Neural cell (in vitro differentiated cells): ENCODE measurements at regions not wholly inside any gene's neighbourhood (a gene's known extent, or its start where the extent isn't known, plus 50 kb on each side); places are given as distances from the start of the nearest gene placed in this dataset.

Source experiments
- H2AFZ ChIP-seq: fragments of 200-600, 300-800 bp; sonication (generic), shearing (Covaris generic); 2 replicates; pipeline ENCODE4 v1.6.0; 2014; ENCODE audit warnings: low read depth, mild to moderate bottlenecking, antibody characterized with exemption, low read length, moderate library complexity
- H3F3A ChIP-seq: fragments of 200-600 bp; shearing (Covaris generic); 2 replicates; pipeline ENCODE4 v1.6.1; 2016; ENCODE audit warnings: mild to moderate bottlenecking, moderate library complexity, mixed read lengths, antibody characterized with exemption, low read length; ENCODE audit not compliant: insufficient read depth, poor library complexity, severe bottlenecking
- H3K27ac ChIP-seq: fragments of 200-600, 300-800 bp; sonication (generic), shearing (Covaris generic); 2 replicates; pipeline ENCODE4 v1.5.1; 2014; ENCODE audit warnings: mild to moderate bottlenecking, low read length, moderate library complexity
- H3K27me3 ChIP-seq: fragments of 300-800, 200-600 bp; sonication (generic), shearing (Covaris generic); 2 replicates; pipeline ENCODE4 v1.6.0; 2014; ENCODE audit warnings: mild to moderate bottlenecking, low read depth, low read length, moderate library complexity; ENCODE audit not compliant: insufficient read depth
- H3K36me3 ChIP-seq: fragments of 300-800, 200-600 bp; sonication (generic), shearing (Covaris generic); 2 replicates; pipeline ENCODE4 v1.5.1; 2014; ENCODE audit warnings: mild to moderate bottlenecking, antibody characterized with exemption, low read length, moderate library complexity; ENCODE audit not compliant: insufficient read depth
- H3K4me2 ChIP-seq: fragments of 300-800, 200-600 bp; sonication (generic), shearing (Covaris generic); 2 replicates; pipeline ENCODE4 v1.6.0; 2014; ENCODE audit warnings: mild to moderate bottlenecking, low read length
- H3K4me3 ChIP-seq: fragments of 300-800, 200-600 bp; sonication (generic), shearing (Covaris generic); 2 replicates; pipeline ENCODE4 v1.5.1; 2014; ENCODE audit warnings: mild to moderate bottlenecking, low read length, moderate library complexity
- H3K79me2 ChIP-seq: fragments of 200-600 bp; shearing (Covaris generic); replicated peaks from 2 replicates; pipeline ENCODE4 v1.6.0; 2014; ENCODE audit warnings: mild to moderate bottlenecking, low read length, moderate library complexity; ENCODE audit not compliant: insufficient read depth
- H3K9ac ChIP-seq: fragments of 300-800, 200-600 bp; sonication (generic), shearing (Covaris generic); 2 replicates; pipeline ENCODE4 v1.6.1; 2016; ENCODE audit warnings: mild to moderate bottlenecking, low read length, mixed read lengths
- H3K9me2 ChIP-seq: fragments of 200-600 bp; shearing (Covaris generic); 2 replicates; pipeline ENCODE4 v1.6.1; 2016; ENCODE audit warnings: mild to moderate bottlenecking, low read length, mixed read lengths; ENCODE audit not compliant: insufficient read depth
- H3K9me3 ChIP-seq: fragments of 200-600, 300-800 bp; sonication (generic), shearing (Covaris generic); 2 replicates; pipeline ENCODE4 v1.6.1; 2016; ENCODE audit warnings: mild to moderate bottlenecking, mixed run types, low read length, moderate library complexity, mixed read lengths
- H4K20me1 ChIP-seq: fragments of 200-600 bp; shearing (Covaris generic); 2 replicates; pipeline ENCODE4 v1.6.1; 2016; ENCODE audit warnings: mild to moderate bottlenecking, mixed run types; ENCODE audit not compliant: insufficient read depth
- EP300 ChIP-seq: fragments of 450-650 bp; conservative IDR thresholded peaks from 2 replicates; pipeline ENCODE4 v1.6.1; 2014; ENCODE audit warnings: antibody characterized with exemption, mild to moderate bottlenecking, moderate library complexity; ENCODE audit not compliant: poor library complexity, severe bottlenecking
- EZH2 ChIP-seq: fragments of 200-600, 300-800 bp; shearing (Covaris generic), sonication (generic); IDR thresholded peaks from 2 replicates; pipeline ENCODE4 v1.6.1; 2014; ENCODE audit warnings: antibody characterized with exemption, low read length, borderline replicate concordance, mild to moderate bottlenecking; ENCODE audit not compliant: insufficient read depth, poor library complexity, severe bottlenecking
- MXI1 ChIP-seq: fragments of 450-650 bp; conservative IDR thresholded peaks from 2 replicates; pipeline ENCODE4 v1.6.1; 2014; ENCODE audit warnings: antibody characterized with exemption, mild to moderate bottlenecking; ENCODE audit not compliant: poor library complexity, severe bottlenecking
- POLR2AphosphoS5 ChIP-seq: IDR thresholded peaks from 2 replicates; pipeline ENCODE4 v1.6.1; 2012
- RAD21 ChIP-seq: fragments of 450-650 bp; conservative IDR thresholded peaks from 2 replicates; pipeline ENCODE4 v1.6.1; 2014; ENCODE audit warnings: antibody characterized with exemption, mild to moderate bottlenecking, moderate library complexity
- REST ChIP-seq: IDR thresholded peaks from 2 replicates; pipeline ENCODE4 v1.6.1; 2012; ENCODE audit warnings: borderline replicate concordance
- SMC3 ChIP-seq: fragments of 450-650 bp; conservative IDR thresholded peaks from 2 replicates; pipeline ENCODE4 v1.6.1; 2014; ENCODE audit warnings: antibody characterized with exemption, mild to moderate bottlenecking, moderate library complexity; ENCODE audit not compliant: poor library complexity
- TAF1 ChIP-seq: IDR thresholded peaks from 2 replicates; pipeline ENCODE4 v1.6.1; 2012; ENCODE audit warnings: low read depth
- TF ChIP-seq, protein P1 (sequence below): fragments of 450-650 bp; IDR thresholded peaks from 2 replicates; pipeline ENCODE4 v1.5.1; 2014; ENCODE audit warnings: antibody characterized with exemption, mild to moderate bottlenecking, moderate library complexity; ENCODE audit not compliant: poor library complexity, severe bottlenecking

DNA sequence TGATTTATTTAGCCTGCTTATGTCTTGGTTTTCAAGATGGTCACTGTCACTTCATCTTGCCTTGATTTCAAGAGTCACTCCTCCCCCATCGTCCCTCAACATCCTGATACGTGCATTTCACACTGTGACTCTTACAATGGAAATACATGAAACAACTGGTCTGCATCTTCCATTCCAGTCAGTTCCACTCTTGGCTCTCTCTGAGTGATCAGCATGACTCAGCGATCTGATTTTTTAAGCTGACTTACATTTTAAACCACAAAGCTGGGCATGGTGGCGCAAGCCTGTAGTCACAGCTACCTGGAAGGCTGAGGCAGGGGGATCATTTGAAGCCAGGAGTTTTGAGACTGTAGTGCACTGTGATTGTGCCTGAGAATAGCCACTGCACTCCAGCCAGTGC lies 271.2 kb upstream of the ROPN1 start:
- no peak overlapping the region for H3K4me3 ChIP-seq
- H3K9me2 ChIP-seq: no peaks in the 10 kb centered on the region
- H3K27me3 ChIP-seq: no peaks in the 10 kb centered on the region
- TF ChIP-seq TAF1: no peak
- TF ChIP-seq, protein P1, sequence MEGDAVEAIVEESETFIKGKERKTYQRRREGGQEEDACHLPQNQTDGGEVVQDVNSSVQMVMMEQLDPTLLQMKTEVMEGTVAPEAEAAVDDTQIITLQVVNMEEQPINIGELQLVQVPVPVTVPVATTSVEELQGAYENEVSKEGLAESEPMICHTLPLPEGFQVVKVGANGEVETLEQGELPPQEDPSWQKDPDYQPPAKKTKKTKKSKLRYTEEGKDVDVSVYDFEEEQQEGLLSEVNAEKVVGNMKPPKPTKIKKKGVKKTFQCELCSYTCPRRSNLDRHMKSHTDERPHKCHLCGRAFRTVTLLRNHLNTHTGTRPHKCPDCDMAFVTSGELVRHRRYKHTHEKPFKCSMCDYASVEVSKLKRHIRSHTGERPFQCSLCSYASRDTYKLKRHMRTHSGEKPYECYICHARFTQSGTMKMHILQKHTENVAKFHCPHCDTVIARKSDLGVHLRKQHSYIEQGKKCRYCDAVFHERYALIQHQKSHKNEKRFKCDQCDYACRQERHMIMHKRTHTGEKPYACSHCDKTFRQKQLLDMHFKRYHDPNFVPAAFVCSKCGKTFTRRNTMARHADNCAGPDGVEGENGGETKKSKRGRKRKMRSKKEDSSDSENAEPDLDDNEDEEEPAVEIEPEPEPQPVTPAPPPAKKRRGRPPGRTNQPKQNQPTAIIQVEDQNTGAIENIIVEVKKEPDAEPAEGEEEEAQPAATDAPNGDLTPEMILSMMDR: no peak
- no peak for TF ChIP-seq POLR2AphosphoS5
- TF ChIP-seq EP300: no peak
- TF ChIP-seq EZH2: no peak
- no peak for TF ChIP-seq MXI1
- TF ChIP-seq SMC3: no peak
- TF ChIP-seq REST: no peak
- TF ChIP-seq RAD21: no peak
- H3K9me3 ChIP-seq: no peaks in the 10 kb centered on the region
- no peaks in the 10 kb centered on the region for H4K20me1 ChIP-seq
- no peak overlapping the region for H3K4me2 ChIP-seq
- no peak overlapping the region for H3K27ac ChIP-seq
- no peaks in the 10 kb centered on the region for H3F3A ChIP-seq
- no peaks in the 10 kb centered on the region for H3K36me3 ChIP-seq
- no peak overlapping the region for H3K9ac ChIP-seq
- no peaks in the 10 kb centered on the region for H3K79me2 ChIP-seq
- no peak overlapping the region for H2AFZ ChIP-seq

DNA sequence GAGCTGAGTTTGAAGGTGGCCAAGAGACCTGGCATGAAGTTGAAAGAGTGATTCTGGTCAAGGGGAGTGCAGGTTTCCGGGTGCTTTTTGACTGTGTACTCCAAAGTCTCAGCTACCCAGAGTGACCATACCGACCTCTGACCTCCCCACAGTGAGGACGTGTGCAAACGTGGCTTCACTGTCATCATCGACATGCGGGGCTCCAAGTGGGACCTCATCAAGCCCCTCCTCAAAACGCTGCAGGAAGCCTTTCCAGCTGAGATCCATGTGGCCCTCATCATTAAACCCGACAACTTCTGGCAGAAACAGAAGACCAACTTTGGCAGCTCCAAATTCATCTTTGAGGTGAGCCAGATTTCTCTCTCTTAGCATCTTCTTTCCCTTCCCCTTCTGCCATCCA lies 272.4 kb upstream of the ROPN1 start:
- TF ChIP-seq TAF1 (no peak), POLR2AphosphoS5 (no peak), RAD21 (no peak), EZH2 (no peak), MXI1 (no peak), EP300 (no peak), REST (no peak)
- TF ChIP-seq, protein P1: no peak
- H3K36me3 ChIP-seq: peaks cover 6% of the 10 kb centered on the region
- H3K27me3 ChIP-seq: no peaks in the 10 kb centered on the region
- no peak overlapping the region for H3K27ac ChIP-seq
- no peaks in the 10 kb centered on the region for H3K79me2 ChIP-seq
- no peak overlapping the region for H3K4me3 ChIP-seq
- no peaks in the 10 kb centered on the region for H4K20me1 ChIP-seq
- no peak overlapping the region for H2AFZ ChIP-seq
- no peaks in the 10 kb centered on the region for H3F3A ChIP-seq
- H3K9me2 ChIP-seq: no peaks in the 10 kb centered on the region
- H3K4me2 ChIP-seq: no peak overlapping the region
- no peak overlapping the region for H3K9ac ChIP-seq
- H3K9me3 ChIP-seq: no peaks in the 10 kb centered on the region
